ELR (cell line): ENCODE measurements at regions not wholly inside any gene's neighbourhood (a gene's known extent, or its start where the extent isn't known, plus 50 kb on each side); places are given as distances from the start of the nearest gene placed in this dataset.

Experiments
- DNase-seq: peaks from one replicate; pipeline ENCODE4 v3.0.0-alpha.2; 2015; ENCODE audit warnings: low read depth

GRCh38 chr3:158970006-158970405, 168.2 kb downstream of the MFSD1 start:
- DNase-seq = no peak

DNA sequence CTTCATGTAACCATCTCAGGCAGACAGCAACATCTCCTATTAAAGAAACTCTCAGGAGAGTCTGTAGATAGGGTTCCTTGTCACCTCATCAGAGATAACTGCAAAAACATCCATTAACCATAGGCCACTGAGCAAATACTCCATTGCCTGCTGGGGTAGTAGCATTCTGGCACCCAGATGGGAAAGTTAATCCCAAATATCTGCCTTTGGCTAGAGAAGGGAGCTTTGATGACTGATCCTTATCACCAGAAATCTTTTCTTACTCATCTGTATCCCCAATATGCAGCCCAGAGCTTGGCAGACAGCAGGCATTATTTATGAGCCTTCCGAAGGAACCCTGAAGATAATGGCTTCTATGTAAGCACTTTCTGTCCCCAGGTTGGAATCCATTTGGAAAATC, 173.1 kb downstream of the MFSD1 start:
- no peak for DNase-seq

DNA sequence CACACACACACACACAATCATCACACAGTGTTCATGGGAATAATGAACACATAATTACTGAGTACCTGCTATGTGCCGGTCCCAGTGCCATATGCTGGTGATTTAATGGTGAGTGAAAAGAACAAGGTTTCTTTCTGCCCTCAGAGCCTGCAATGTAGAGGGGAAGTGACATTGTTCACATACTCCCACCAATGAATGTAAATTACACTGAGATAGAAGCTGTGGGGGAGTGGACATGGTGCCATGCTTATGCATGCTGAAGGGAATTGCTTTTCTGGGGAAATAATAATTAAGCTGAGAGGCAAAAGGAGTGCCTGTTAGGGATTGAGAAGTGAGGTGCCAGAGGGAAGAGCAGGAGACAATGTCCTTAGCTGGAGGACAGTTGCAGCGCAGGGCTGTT, 175.1 kb downstream of the MFSD1 start:
- no peak for DNase-seq

- no peak for DNase-seq
These were observed 175.6 kb downstream of the MFSD1 start for GRCh38 chr3:158977497-158977896.

- DNase-seq = no peak
These were observed 181.6 kb downstream of the MFSD1 start for GRCh38 chr3:158983216-158984099.

DNA sequence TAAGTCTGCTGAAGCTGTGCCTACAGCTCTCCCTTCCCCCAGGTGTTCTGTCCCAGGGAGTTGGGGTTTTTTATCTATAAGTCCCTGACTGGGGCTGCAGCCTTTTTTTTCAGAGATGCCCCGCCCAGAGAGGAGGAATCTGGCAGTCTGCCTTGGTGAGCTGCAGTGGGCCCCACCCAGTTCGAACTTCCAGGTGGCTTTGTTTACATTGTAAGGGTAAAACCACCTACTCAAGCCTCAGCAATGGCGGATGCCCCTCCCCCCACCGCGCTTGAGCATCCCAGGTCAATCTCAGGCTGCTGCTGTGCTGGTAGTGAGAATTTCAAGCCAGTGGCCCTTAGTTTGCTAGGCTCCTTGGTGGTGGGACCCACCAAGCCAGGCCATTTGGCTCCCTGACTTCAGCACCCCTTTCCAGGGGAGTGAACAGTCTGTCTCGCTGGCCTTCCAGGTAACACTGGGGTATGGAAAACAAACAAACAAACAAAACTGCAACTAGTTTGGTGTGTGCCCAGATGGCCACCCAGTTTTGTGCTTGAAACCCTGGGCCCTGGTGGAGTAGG, 189.4 kb downstream of the MFSD1 start:
- no peak for DNase-seq

- DNase-seq = no peak
These were observed 190.6 kb downstream of the MFSD1 start for GRCh38 chr3:158992463-158992862.

GRCh38 chr3:158994386-158994785, 192.5 kb downstream of the MFSD1 start:
- DNase-seq = no peak

GRCh38 chr3:159001711-159002110, 199.9 kb downstream of the MFSD1 start:
- peak; percentile 51 for DNase-seq

DNA sequence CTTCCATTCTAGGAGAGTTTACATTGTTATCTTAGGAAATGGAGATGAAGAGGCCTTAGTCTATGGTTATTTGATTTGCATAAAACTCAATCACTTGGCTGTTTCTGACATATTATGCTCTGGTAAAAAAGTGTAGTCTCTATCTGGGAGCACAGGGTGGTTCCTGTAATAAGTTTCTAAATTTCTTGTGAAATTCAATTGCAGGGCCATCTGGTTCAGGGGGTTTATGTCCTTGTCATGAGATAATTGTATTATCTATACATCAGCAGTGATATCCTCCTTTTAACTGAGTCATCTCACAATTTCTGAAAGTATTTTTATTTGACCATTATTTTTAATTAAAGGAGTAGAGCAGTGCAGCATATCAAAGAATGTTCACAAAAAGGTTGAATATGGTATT, 203.3 kb downstream of the MFSD1 start:
- DNase-seq = no peak

DNA sequence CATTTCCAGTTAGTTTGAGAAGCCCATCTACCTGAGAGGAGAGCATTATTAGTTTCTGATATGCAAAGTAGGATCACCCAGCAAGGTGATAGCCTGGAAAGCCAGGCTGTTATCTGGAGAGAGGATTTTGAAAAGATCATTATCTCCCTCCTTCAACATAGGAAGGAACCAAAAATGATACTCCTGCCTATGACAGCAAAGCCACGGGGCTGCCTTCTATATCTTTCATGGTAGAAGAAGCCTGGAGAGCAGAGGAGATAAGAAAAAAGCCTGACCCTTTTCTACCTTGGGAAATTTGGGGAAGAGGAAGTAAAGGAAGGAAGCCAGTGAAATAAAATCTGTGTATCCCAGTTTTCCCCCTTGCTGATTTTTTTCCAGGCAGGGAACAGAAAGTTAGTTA, 205.5 kb downstream of the MFSD1 start:
- no peak for DNase-seq

GRCh38 chr3:159008401-159008800, 206.5 kb downstream of the MFSD1 start:
- DNase-seq = no peak

DNA sequence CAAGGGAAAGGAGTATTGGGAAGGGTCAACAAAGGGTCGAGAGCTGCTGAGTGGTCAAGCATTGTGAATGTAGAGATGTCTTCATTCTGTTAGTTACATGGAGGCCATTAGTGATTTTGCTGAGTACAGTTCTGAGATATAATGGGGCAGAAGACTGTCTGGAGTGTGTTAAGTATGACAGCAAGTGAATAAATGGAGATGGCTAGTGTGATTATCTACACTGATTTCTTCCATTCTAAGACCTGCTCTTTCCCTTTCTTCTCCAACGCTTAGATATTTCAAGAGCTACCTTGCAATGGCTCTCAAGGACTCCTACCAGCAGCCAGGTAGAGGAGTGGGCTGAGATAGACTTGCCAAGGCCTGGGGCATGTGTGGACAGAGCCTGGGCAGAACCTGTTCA, 216.5 kb downstream of the MFSD1 start:
- no peak for DNase-seq

GRCh38 chr3:159025733-159026132, 223.9 kb downstream of the MFSD1 start:
- peak; percentile 37 for DNase-seq

DNA sequence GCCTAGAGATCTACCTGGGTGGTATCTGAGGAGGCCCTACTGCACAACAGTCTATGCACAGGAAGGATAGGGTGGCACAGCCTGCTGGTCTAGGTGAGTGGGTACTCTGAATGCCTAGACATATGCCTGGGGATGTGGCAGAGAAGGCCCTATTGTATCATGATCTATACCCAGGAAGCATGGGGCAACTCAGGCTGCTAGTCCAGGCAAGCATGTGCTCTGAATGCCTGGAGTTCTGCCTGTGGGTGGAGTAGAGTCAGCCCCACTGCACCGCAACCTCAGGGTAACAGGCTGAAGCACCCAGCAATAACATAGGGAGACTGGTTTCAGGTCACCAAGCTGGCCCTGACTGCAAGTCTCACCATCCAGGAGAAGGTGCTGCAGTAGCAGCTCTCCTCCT, 224.7 kb downstream of the MFSD1 start:
- no peak for DNase-seq

DNA sequence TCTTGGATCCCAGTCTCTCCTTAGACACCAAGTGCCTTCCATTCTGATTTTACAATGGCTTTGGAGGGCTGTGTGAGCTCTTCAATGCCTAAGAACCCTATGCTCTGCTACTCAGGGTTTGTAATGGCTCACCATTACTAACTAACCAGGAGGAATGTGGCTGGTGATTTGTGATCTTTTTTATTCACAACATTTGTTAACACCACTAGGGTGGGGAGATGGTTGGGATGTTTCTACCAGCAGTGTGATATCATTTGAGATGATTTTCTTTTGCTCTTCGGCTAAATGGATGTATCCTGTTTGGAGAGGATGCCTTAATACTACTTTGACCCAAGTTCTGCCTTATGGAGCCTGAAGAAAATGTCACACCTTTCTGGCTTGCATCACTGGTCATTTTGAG, 226.9 kb downstream of the MFSD1 start:
- peak; percentile 22 for DNase-seq

GRCh38 chr3:159029306-159030026, 227.6 kb downstream of the MFSD1 start:
- peak; percentile 24 for DNase-seq

GRCh38 chr3:159030138-159030670, 228.3 kb downstream of the MFSD1 start:
- DNase-seq = no peak

GRCh38 chr3:159030886-159031679, 229.2 kb downstream of the MFSD1 start:
- no peak for DNase-seq

- DNase-seq = peak; percentile 86
These were observed 230.5 kb downstream of the MFSD1 start for GRCh38 chr3:159032311-159032710.

- DNase-seq = no peak
These were observed 236.6 kb downstream of the MFSD1 start for GRCh38 chr3:159038405-159038804.

DNA sequence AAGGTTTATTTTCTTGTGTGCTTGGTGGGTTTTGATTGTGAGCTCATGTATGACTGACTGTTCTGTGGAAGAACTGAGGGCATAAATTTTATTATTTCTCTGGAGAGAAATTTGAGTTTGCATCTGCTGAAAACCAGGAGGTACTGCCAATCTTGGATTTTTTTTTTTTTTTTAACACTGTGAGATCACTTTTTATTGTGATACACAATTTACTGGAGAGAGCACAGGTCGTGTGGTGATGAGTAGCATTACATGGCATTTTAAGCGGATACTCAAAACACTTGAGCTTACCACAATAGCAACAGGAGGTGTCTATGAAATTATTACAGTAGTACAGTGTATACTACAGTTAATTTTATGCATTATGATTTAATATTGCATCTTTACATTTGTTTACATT, 237.4 kb downstream of the MFSD1 start:
- DNase-seq = no peak
